NCI-H2227 (cell line): ENCODE measurements at regions not wholly inside any gene's neighbourhood (a gene's known extent, or its start where the extent isn't known, plus 50 kb on each side); places are given as distances from the start of the nearest gene placed in this dataset.

Experiments
- DNase-seq: peaks from one replicate; lab custom pipeline; 2025; ENCODE audit not compliant: unreplicated experiment; lab: John Stamatoyannopoulos, UW

DNA sequence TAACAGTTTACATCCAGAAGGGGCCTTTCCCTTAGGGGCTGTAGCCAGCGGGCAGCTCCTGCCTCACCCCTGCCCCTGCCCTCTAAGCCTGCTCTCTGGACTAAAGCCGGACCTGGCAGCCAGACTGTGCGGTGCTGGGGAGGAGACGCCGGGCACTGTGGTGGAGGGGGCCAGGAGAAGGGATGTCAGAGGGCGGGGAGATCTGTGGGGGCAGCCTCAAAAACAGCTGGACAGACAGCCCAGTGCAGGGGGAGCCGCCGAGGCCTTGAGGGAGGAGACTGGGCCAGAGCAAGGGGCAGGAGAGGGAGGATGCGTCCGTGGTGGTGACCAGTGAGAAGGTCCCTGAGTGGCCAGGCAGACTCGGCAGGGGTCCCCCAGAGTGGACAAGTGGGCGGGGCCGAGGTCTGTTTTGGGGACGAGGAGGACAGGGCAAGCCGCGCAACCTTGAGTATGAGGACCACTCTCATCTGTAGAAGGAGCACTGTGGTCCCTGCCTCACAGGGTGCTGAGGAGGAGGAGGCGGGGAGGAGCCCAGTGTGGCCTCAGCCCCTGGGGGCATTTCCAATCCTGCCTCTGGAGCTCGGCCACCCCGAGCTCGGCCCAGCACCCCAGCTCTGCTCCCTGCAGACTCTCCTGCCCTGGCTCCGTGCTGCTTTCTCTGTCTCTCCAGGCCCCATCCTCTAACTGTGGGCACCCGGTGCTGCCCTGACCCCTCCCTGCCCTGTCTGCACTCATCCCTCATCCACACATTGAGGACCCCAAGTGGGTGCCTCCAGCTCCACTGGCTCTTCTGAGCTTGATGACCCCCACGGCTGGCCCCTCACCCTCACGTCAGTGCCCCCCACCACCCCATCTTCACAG lies 59.2 kb upstream of the NKX1-1 start:
- no peak for DNase-seq

- DNase-seq: no peak
Measured at GRCh38 chr4:1464581-1465171, 58.4 kb upstream of the NKX1-1 start.

GRCh38 chr4:1463927-1464540 lies 57.8 kb upstream of the NKX1-1 start:
- DNase-seq: no peak

DNA sequence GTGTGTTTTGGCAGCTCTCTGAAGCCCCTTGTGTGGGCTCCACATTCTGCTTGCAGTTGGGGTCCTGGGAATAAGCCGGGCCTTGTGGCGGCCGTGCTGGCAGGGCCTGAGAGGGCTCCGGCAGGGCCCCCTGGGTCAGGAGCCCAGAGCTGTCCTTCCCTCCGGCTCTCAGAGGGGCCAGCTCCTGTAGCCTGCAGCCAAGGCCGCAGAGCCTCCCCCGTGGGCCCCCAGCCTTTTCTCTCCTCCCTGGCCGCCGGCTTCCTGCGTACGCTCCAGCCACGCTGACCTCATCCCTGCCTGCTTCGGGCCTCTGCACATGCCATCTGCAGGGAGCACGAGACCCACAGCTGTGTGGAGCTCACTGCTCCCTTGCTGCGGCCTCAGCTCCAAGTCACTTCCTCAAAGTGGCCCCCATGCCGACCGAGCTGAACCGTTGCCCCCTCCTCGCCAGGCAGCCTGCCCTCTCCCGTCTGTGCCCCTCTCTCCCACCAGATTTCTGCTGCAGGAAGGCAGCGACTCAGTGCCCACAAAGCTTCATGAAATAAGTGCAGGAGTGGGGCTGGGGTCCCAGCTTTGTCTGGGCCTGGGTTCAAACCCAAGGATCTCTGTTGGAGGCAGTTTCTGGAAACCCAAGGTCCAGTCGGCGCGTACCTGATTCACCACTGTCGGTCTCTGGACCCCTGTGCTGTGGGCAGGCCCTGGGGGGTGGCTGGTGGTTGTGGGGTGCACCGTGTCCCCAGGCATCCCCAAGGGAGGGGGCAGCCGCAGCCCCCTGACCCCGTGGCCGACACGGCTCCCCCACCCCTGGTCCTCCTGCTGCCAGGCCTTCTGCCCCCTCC lies 57.1 kb upstream of the NKX1-1 start:
- no peak for DNase-seq

DNA sequence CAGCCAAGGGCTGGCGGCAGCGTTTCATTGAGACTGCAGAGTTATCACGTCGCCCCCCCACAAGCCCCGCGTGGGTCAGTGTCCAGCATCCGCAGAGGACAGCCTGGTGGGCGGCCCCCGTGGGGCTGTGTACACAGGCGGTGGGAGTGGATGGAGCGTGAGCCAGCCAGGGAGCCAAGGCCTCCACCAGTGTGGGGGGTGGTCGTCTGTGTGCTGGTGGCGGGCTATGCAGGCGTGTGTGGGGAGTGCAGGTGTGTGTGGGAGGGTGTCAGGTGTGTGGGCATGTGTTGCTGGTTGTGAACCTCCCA lies 56.5 kb upstream of the NKX1-1 start:
- no peak for DNase-seq

- no peak for DNase-seq
Measured at GRCh38 chr4:1462009-1462767, 55.9 kb upstream of the NKX1-1 start.

- no peak for DNase-seq
Measured at GRCh38 chr4:1460967-1461868, 55.0 kb upstream of the NKX1-1 start.

DNA sequence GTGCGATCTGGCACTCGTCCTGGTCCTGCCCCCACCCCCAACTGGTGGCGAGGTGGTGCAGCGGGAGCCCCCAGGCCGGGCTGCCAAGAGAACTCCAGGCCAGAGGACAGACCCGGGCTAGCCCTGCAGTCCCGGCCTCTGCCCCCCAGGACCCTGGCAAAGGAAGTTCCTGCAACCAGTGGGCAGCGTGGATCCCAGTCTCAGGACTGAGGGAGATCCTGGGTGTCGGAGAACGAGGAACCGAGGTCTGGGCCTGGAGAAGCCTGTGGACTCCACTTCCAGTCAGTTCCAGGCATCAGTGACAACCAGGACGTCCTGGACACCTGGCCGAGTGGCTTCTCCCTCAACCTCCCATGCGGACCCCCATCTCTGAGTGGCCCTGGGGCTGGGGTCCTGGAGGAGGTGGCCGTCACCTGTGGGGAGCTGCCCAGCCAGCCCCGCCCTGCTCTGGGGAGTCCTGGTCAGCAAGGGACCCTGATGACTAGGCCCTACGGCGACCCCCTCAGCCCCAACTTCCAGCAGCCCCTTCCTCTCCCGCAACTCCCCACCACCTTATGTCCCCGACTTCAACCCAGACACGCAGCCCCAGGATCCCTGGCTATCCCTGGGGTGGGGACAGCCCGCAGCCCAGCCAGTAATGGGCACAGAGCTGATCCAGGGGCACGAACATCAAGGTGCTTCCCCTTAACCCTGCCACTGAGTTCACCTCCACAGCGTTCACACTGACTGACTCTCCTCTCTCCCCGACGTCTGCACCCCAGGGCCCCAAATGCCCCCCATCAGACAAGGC lies 53.7 kb upstream of the NKX1-1 start:
- no peak for DNase-seq

DNA sequence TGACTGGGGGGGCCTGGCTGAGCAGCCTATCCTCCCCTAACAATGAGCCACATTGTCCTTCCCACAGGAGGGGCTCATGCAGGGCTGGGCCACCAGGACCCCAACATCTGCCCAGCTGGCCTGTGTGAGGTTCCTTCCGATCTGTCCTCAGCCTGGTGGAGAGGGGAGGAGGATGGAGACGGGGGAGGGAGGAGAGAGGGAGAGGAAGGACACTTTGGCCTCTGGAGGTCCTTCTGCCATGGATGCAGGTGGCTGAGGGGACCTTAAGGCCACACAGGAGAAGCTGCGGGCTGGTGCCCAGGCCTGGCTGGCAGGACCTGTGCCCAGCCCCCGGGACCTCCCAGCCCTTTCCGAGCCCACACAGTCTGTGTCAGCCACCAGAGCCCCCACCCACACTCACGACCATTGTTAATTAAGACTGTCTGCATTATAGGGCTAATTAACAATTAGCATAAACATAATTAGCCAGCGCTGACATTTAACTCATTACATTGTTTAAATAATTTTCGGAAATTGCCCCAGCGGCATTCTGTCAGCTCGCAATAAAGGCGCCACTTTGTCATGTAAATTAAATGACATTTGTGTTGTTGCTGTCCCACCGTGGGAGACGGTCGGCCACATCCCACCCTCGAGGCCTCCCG lies 53.0 kb upstream of the NKX1-1 start:
- no peak for DNase-seq

GRCh38 chr4:1458581-1458980 lies 52.3 kb upstream of the NKX1-1 start:
- no peak for DNase-seq
